DND-41 (cell line): ENCODE measurements at regions not wholly inside any gene's neighbourhood (a gene's known extent, or its start where the extent isn't known, plus 50 kb on each side); places are given as distances from the start of the nearest gene placed in this dataset.

ENCODE experiments used
- EZH2 ChIP-seq: IDR thresholded peaks from 3 replicates; pipeline ENCODE4 v1.6.1; 2012; ENCODE audit warnings: borderline replicate concordance, low read depth, mild to moderate bottlenecking, moderate library complexity, low read length, inconsistent platforms; ENCODE audit not compliant: severe bottlenecking
- TF ChIP-seq, protein P1 (sequence below): IDR thresholded peaks from 2 replicates; pipeline ENCODE4 v1.5.1; 2012; ENCODE audit warnings: borderline replicate concordance, low read length, moderate library complexity, mild to moderate bottlenecking; ENCODE audit not compliant: poor library complexity, severe bottlenecking; ENCODE audit errors: extremely low read depth

GRCh38 chr12:105911966-105912365, 226.8 kb downstream of the NUAK1 start:
- TF ChIP-seq, protein P1, sequence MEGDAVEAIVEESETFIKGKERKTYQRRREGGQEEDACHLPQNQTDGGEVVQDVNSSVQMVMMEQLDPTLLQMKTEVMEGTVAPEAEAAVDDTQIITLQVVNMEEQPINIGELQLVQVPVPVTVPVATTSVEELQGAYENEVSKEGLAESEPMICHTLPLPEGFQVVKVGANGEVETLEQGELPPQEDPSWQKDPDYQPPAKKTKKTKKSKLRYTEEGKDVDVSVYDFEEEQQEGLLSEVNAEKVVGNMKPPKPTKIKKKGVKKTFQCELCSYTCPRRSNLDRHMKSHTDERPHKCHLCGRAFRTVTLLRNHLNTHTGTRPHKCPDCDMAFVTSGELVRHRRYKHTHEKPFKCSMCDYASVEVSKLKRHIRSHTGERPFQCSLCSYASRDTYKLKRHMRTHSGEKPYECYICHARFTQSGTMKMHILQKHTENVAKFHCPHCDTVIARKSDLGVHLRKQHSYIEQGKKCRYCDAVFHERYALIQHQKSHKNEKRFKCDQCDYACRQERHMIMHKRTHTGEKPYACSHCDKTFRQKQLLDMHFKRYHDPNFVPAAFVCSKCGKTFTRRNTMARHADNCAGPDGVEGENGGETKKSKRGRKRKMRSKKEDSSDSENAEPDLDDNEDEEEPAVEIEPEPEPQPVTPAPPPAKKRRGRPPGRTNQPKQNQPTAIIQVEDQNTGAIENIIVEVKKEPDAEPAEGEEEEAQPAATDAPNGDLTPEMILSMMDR: no peak
- no peak for TF ChIP-seq EZH2
